ENCODE measurements at regions not wholly inside any gene's neighbourhood (a gene's known extent, or its start where the extent isn't known, plus 50 kb on each side); places are given as distances from the start of the nearest gene placed in this dataset.

GRCh38 chr12:84375449-84376170, 537.0 kb downstream of the SLC6A15 start:
- TF ChIP-seq POLR2A (IDR thresholded peaks at IDR 0.05), result no peak
- TF ChIP-seq CTCF (IDR thresholded peaks at IDR 0.05 in 8 of 11, conservative IDR thresholded peaks at IDR 0.05 in 3 of 11), result no peak

All from spleen (tissue), 7 donors.